NCI-H345 treated with DMSO at 0.1 percent for 48 hours (cell line): ENCODE measurements at regions not wholly inside any gene's neighbourhood (a gene's known extent, or its start where the extent isn't known, plus 50 kb on each side); places are given as distances from the start of the nearest gene placed in this dataset.

Experiments used
- DNase-seq: peaks from one replicate; lab custom pipeline; 2025; ENCODE audit not compliant: unreplicated experiment; lab: John Stamatoyannopoulos, UW

- DNase-seq: no peak
These were observed 420.6 kb downstream of the COL12A1 start for GRCh38 chr6:74785236-74785635.

GRCh38 chr6:74782346-74782745 lies 423.5 kb downstream of the COL12A1 start:
- DNase-seq: no peak

- no peak for DNase-seq
These were observed 425.0 kb downstream of the COL12A1 start for GRCh38 chr6:74780831-74781230.

- DNase-seq: no peak
These were observed 437.1 kb downstream of the COL12A1 start for GRCh38 chr6:74768738-74769137.

GRCh38 chr6:74768120-74768519 lies 437.7 kb downstream of the COL12A1 start:
- no peak for DNase-seq

GRCh38 chr6:74765486-74765885 lies 440.4 kb downstream of the COL12A1 start:
- DNase-seq: no peak

GRCh38 chr6:74764486-74764885 lies 441.4 kb downstream of the COL12A1 start:
- no peak for DNase-seq

- no peak for DNase-seq
These were observed 443.0 kb downstream of the COL12A1 start for GRCh38 chr6:74762841-74763240.

- DNase-seq: no peak
These were observed 448.0 kb downstream of the COL12A1 start for GRCh38 chr6:74757813-74758212.

GRCh38 chr6:74756923-74757322 lies 448.9 kb downstream of the COL12A1 start:
- no peak for DNase-seq

- no peak for DNase-seq
These were observed 450.1 kb downstream of the COL12A1 start for GRCh38 chr6:74755778-74756177.

- DNase-seq: no peak
These were observed 450.7 kb downstream of the COL12A1 start for GRCh38 chr6:74755196-74755595.

- no peak for DNase-seq
These were observed 451.8 kb downstream of the COL12A1 start for GRCh38 chr6:74753883-74754600.

GRCh38 chr6:74752303-74752702 lies 453.6 kb downstream of the COL12A1 start:
- DNase-seq: no peak

GRCh38 chr6:74750826-74751225 lies 455.0 kb downstream of the COL12A1 start:
- DNase-seq: no peak

- DNase-seq: no peak
These were observed 456.4 kb downstream of the COL12A1 start for GRCh38 chr6:74749211-74750147.

GRCh38 chr6:74745670-74746069 lies 460.2 kb downstream of the COL12A1 start:
- no peak for DNase-seq

- DNase-seq: no peak
These were observed 462.9 kb downstream of the COL12A1 start for GRCh38 chr6:74742793-74743508.

- no peak for DNase-seq
These were observed 464.2 kb downstream of the COL12A1 start for GRCh38 chr6:74741646-74742045.

GRCh38 chr6:74735304-74735703 lies 470.5 kb downstream of the COL12A1 start:
- no peak for DNase-seq

- DNase-seq: no peak
These were observed 471.0 kb downstream of the COL12A1 start for GRCh38 chr6:74734901-74735300.
